Suppressor macrophage (primary cell): ENCODE measurements at regions not wholly inside any gene's neighbourhood (a gene's known extent, or its start where the extent isn't known, plus 50 kb on each side); places are given as distances from the start of the nearest gene placed in this dataset.
A peak's percentile ranks its signal among the peaks of the same experiment; 100 is the strongest.
"Not testable (repeated sequence)": the region's sequence is repeated elsewhere in the genome, so short reads cannot be mapped to it uniquely, and the experiment has no call there.

Experiments used
- DNase-seq, 4 experiments: peaks; one replicate each; pipeline ENCODE4 v3.0.0-alpha.2; 2020 to 2022

DNA sequence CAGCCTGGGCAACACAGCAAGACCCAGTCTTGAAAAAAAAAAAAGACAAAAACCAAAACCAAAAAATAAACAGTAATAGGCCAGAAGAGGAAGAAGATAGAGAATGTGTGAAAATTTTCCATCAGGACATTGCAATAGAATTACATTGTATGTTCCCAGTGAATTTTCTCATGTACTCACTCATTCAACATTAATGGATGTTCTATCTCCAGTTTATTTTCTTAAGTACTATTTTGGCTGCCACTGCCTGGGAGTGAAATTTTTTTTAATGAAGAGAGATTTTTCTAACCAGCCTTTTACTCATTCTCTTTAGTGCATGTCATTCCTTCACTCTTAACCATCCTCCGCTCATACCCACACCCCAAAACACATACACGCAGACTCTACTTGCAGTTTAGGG, 282.8 kb downstream of the ALDH8A1 start:
- no peak for DNase-seq

DNA sequence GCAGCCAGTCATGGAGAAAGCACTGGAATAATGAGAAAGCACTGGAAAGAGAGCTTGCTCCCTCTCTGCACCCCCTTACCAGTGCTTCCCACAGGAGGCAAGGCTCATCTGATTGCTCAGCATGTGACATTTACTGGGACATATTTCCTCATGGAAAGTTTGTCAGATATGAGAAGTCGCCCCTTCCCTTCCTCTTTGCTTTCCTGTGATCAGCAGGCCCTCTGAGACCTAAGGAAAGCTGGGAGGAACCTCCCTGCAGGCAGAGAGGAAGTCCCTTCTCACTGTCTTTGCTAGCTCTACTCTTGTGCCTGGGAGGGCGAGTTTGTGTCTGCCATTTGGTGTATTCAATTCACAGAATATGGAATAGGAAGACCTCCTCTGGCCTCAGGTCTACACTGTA, 283.8 kb downstream of the ALDH8A1 start:
- DNase-seq: peak; percentile 48 to 81 (median 74)

DNA sequence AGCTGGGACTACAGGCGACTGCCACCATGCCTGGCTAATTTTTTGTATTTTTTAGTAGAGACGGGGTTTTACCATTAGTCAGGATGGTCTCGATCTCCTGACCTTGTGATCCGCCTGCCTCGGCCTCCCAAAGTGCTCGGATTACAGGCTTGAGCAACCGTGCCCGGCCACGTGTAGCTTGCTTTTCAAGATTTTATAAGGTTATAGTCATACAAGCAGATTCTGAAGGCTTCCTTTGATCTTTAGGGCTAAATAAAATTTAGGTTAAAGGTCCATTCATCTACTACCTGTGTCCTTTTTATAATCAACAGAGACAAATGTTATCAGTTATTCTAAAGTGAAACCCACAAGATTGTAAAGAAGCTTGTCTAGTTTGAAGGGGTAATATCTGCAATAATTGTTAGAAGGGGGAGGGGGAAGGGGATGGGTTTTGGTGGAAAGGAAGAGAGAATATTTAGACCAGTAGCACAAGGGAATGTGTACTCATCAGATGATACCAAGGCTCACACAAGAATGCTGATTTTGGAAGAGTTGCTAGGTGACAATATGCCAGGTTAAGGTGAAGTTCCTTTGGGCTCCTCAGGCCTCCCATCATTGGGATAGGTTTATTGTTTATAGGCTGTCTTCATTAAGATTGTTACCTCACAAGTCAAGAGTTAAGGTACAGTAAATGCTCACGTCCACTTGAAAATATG, 284.7 kb downstream of the ALDH8A1 start:
- no peak for DNase-seq

DNA sequence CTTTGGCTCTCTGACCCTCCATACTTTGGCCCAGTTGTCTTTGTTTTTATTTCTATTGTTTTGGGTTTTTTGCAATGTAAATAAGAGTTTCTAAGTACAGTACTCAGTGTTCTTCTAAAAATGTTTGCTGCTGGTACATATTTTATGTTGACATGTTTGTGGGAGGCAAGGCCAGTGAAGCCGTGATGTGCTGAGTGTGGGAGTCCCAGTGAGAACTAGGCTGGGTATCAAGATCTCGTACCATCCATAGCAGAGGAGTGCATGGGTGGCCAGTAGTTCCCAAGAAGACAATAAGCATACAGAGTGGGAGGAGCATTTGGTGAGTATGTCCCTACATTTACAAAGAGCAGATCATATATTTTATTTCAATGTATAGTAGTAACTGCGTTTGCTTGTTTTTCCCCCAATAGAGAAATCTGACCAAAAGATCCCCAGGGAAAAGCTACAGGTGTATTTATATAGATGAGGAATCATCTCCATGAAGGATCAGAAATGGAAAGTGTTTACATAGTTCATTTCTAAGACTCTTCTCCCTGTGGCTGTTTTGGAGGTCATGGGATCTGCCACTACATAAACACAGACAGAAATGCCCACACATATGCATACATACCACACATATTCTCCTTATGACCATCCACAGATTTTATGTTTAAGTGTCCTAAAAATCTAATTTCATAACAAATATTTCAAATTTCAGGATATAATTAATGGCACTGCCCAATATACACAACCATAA, 285.9 kb downstream of the ALDH8A1 start:
- no peak for DNase-seq

DNA sequence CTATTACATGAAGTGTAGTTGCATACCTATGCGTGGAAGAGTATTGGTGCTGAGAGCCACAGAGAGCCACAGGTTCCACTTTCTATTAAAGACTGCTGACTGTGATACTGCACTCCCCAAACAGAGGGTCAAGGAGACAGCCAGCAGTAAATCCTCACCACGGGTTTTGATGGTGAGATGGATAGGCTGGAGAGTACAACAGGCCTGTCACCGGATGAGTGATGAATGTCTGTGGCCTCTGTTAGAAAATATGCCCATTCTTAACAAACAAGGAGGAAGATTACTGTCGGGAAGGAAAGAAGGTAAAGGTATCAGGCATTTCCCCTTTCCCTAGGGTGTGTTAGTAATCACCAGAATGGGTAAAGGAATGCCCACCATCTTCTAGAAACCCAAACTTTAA, 286.5 kb downstream of the ALDH8A1 start:
- no peak for DNase-seq

DNA sequence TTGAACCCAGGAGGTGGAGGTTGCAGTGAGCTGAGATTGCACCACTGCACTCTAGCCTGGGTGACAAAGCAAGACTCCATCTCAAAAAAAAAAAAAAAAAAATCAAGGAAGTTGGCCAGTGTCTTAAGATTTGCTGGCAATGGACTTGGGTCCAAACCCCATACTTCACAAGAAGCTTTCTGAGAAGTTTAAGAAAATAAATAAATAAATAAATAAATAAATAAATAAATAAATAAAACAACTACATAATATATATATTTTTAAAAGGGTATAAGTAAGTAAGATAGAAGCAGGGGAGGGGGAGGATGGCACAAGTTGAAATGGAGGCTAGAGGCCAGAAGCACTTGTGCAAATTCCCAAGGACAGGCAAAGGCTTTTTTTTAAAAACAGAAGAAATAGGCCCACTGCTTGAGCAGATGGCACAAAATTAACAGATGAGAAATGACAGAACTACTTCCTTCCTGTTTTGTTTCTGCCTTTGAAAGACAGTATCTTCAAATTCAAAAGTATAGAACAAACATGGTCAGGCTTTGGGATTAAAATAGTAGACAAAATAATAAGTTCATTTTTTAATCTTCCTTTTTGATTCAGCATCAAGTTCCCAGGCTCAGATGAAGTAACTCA, 287.7 kb downstream of the ALDH8A1 start:
- peak in 3 of 4 experiments; percentile 11 to 58 (median 52) for DNase-seq

DNA sequence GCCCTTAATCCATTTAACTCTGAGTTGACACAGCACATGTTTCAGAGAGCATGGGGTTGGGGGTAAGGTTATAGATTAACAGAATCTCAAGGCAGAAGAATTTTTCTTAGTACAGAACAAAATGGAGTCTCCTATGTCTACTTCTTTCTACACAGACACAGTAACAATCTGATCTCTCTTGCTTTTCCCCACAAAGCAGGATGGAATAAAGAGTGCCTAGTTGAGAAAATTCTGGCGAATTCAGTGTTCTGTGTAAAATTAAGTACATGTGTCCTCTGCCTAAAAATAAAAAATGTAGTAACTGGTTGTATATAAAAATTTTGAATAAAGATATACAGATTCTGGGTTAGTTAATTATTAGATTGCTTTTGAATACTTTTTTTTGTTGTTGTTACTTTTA, 290.0 kb downstream of the ALDH8A1 start:
- DNase-seq: not testable (repeated sequence)

DNA sequence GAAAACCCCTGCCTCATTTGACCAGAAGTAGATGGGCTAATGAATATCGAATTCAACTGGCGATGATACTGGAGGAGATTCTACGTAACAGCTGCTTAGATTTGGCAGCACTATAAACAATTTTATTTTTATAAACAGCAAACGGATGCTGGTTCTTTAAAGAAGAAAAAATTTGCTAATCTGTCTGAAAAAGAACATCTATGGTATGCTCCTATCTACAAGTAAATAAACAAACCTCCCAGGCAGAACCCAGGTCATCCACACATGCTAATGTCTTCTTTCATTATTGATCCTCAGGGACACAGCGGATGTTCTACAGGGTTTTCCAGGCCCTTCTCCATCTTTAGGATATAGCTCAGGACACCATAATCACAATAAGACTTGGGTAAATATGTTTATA, 291.3 kb downstream of the ALDH8A1 start:
- no peak for DNase-seq

DNA sequence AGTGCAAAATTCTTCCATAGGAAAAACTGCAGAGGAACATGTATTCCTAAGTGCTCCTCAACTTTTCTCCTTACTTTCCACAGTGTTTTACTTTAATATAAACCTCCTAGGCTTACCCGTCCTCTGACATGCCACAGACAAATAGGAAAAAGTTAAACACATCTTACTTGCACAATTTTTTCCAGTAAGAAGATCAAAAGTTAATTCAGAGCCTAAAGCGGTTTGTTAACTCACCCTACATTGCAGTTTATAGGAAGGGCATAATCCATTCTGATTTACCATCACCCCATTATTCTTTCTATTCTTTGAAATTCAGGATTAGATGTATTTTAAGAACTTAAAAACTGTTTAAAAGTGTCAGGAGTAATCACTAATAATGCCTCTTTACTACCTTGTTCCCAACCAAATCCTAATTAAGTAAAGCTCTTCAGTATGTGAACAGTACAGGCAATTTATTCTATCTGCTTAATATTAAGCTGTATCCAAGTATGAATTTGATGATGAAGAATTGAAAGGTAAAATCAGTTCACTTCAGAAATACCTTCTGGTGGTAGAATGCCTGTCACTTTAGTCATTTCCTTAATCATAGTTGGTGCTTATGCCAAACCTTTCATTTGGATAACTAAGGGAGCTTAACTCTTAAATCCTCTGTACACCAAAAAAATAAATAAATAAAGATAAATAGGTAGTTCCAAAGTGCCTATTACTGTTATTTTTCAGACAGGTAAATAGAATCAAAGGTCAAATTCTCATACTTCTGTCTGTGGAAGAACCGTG, 292.0 kb downstream of the ALDH8A1 start:
- no peak for DNase-seq

DNA sequence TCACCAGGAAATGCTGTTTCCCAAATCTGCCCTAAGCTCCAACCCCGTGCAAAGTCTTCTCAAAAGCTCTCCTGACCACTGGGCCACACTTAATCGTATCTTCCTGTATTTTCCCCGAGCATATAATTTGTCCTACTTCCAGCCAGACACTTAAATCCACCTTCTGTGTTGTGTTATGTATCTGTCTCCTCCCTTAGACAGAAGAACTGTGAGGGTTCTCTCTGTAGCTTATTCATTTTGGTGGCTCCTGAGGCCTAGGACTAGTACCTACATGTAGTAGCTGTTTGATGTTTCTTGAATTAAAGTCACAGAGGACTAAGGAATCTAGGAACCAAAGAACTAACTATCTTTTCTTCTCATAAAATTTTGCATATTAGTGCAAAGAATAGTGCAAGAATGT, 292.6 kb downstream of the ALDH8A1 start:
- no peak for DNase-seq

DNA sequence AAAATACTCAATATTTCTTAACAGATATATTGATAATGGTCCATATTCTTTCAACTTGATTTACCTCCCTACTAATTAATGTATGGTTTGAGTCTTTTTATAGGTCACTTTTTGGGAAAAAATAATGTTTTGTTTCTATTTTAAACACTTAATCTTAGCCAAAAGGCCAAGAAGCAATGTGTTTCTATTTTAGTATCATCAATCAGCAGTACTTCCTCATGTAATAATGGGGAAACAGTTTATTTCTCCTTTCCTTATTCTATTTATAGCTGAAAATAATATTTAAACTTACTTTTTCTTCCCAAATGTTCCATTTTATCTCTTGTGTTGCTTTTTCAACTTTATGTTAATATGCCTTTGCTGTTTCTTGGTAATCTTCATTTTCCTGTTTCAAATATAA, 295.1 kb downstream of the ALDH8A1 start:
- peak in 2 of 4 experiments; percentile 42 to 59 for DNase-seq

DNA sequence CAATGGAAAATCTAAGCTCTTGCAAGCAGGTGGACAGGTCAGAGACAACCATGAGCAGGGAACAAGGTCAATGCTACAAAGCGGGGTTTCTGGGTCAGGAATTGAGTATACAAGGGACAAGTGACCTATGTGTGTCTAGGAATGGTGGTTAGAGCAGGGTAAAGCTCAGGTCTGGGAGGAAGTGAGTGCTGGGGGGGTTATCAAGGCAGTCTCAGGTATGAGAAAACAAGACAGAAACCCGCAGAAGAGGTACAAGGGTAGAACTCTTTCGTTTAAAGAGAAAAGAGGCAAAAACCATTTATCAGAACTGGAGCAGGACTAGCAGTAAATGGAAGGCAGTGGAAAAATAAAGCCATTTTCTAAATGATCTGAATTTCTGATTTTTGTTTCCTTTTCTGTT, 298.4 kb downstream of the ALDH8A1 start:
- no peak for DNase-seq

DNA sequence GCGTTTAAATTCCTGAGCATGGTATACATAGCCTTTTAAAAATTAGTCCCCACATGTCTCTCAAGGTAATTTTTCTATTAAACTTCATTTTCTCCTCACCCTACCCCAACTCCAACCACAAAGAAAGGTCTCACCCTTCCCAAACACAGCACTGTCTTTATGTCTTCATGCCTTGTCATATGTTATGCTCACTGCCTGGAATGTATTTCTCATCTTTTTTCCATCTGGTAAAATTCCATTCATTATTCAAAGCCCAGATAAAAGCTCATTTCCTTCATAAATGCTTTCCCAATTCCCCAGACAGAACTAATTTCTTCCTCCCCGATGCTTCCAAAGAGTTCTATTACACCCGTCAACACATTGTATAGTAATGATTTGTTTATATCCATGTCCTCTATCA, 302.0 kb downstream of the ALDH8A1 start:
- no peak for DNase-seq

DNA sequence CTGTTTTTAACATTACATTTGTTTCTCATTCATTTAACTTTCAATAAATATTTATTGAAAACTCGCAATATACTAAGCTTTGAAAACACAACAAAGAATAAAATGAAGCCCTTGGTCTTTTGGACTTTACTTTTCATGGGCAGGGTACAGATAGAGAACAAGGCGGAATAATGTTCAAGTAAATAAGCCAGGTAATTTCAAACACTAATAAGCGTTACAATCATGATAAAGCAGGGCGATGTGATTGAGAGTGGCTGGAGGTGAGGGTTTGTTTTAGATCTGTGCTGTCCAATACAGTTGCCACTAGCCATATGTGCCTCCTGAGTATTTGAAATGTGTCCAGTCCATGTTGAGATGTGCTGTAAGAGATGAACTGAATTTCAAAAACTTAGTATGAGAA, 307.1 kb downstream of the ALDH8A1 start:
- DNase-seq: no peak

DNA sequence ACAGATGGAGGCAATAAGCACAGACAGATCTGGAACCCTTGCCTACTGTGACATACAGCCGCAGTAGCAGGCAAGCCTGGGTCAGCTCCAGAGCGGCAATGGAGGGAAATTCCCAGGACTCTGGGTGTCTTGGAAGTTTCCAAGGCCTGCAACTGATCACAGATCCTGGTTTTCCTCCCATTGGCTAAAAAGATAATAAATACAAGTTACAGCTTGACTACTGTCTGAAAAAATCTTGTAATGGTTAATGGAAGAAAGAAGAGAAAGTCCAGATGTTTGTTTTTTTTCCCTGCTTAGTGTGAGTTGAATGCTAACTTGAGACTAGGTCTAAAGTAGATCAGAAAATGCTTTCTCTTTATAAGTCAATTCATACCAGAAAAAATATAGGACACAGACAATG, 307.6 kb downstream of the ALDH8A1 start:
- DNase-seq: no peak

DNA sequence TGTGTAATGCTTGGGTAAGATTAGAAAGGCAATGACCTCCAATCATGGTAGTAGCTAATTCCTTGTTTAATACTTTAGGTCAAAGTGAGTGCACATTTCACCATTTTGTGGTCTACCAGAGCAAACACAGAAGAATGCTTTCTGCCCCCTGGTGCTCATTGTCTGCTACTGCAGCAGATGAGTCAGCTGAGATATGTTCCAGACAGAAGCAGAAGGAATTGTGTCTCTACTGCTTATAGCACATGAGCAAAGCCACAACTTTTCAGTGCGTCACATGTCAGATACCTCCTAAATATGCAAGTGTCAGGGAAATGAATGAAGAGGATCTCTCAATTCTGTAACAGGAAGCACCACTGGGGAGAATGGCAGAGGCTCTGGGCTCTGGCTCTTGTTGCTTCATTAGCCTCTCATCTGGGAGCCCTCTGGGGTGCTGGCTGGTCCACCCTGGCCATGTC, 308.9 kb downstream of the ALDH8A1 start:
- DNase-seq: peak; percentile 93 to 99 (median 97)

DNA sequence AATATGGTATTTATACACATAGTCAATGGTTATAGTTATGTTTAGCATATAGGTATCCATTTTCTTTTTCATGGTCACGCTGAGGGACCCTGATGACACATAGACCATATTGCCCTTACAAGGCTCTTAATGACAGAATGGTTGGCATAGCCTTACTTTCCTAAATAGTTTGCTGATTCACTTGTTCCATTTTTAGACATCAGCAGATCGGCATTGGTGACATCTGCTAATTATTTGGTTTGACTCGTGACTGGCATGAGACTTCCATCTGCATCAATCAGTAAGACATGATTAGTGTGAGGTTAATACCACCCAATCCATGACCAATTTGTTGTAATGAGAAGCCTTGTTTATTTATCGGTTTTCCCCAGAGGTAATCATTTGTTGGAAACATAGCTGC, 309.7 kb downstream of the ALDH8A1 start:
- DNase-seq: peak; percentile 10 to 63 (median 39)

DNA sequence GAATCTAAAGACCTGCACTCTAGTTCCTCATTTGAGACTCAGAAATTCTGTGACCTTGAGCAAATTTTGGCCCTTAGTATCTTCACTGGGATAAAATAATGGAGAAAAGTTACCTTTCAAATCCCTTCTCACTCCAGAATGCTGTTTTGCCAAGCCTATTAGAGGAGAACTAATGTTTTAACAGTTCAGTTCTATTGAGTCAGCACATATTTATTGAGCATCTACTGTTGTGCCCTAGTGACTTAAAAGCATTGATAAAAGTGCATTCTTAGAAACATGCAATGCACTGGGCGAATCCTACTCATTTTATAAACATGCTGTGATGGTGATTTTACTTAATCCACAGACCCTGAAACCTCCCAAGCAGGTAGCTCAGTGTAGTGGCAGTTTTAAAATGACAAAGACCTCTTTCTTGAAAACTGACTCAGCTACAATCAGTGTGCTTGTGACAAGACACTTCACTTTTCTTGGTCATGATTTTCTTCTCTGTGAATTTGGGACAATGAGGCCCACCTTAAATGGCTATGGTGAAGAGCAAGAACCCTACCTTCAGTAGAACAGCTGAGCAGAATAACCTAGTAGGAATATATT, 312.0 kb downstream of the ALDH8A1 start:
- no peak for DNase-seq

DNA sequence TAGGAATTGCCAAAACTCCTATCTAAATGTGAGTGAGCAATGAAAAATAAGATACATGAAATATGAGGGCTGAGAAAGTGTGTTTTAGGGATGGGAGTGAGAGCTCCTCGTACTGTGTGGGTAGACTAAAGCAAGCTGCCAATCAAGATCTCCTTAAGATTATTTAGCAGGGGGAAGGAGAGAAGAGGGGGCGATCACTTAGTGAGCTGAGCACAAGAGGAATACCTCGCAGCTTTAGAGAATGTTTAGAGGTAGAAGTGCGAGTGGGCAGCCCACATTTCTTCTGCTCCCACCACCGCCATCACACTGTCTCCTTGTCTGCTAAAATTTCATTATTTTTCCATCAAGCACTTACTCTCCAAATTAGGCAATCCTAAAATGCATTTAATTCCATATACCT, 312.6 kb downstream of the ALDH8A1 start:
- no peak for DNase-seq

DNA sequence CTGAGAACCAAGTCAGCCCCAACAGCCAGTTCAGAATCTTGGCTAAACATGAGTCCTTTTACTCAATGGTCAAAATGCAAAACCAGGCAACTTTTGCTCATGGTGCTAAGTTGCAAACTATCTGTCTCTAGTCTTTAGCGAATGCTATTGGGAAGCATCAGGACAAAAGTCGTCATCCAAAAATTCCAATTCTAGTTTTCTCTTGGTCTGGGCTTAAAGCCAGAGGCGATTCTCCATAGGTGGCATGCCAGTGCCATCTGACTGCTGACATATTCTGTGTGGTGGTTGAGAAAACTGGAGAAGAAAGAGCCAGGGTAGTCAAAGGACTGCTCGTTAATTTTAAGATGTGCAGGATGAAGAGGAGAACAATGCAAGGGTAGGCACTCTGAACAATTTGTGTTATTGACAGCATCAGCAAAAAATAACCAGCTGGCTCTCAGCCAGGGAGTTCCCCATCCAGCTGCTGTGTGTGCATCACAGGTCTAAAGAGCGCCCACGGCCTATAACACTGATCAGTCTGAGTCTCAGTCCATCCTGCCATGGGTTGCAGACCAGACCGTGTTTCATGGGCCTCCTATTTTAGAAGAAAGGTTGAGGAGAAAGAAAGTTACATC, 313.6 kb downstream of the ALDH8A1 start:
- peak; percentile 81 to 88 (median 84) for DNase-seq

DNA sequence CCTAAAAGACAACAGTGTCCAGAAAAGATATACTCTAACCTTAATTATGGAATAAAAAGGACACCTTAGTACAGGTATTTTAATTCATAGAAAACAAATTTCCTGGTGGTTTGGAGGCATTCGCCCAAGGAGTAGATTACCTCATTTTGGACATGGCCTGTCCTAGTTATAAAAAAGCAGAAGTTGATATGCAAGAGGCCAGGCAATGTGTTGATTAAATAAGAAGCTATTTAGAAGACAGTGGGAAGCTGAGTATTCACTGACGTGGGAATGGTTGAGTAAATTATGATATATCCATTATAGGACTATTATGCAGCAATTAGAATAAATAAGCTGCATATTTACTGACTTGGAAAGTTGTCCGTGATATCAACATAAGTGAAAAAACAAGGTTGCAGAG, 314.9 kb downstream of the ALDH8A1 start:
- DNase-seq: peak; percentile 44 to 85 (median 68)

DNA sequence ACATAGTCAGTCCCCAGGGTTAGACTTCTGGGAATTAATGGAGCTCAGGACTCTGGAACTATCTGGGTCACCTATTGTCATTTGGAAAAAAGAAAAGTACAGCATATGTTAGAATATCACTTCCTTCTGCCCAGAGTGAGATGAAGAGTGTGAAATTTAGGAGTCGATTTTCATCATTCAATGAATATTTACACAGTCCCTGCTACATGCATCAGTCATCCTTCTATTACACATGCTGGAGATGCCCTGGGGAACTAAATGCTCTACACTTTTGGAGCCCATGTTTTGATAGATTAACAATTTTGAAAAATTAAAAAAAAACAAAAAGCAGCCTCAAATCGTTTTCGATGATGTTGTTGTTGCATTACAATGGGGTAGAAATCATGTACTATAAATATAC, 315.4 kb downstream of the ALDH8A1 start:
- DNase-seq: peak in 1 of 4 experiments; percentile 35
